Ovary (tissue), 7 donors: ENCODE measurements at regions not wholly inside any gene's neighbourhood (a gene's known extent, or its start where the extent isn't known, plus 50 kb on each side); places are given as distances from the start of the nearest gene placed in this dataset.

ENCODE experiments used
- DNase-seq, 5 donors: peaks; one replicate each; pipeline ENCODE4 v3.0.0-alpha.2; 2019 to 2020
- H3K27ac ChIP-seq, 2 donors: fragments of 200-600 bp; one replicate each; pipeline versions ENCODE4 v1.5.1 to v1.8.0; 2019 to 2022
- H3K27me3 ChIP-seq: fragments of 200-600 bp; one replicate; pipeline ENCODE4 v1.8.0; 2022
- H3K36me3 ChIP-seq: fragments of 200-600 bp; sonication (generic); one replicate; pipeline ENCODE4 v1.5.1; 2019
- H3K4me1 ChIP-seq: one replicate; pipeline ENCODE4 v1.8.1; 2013; ENCODE audit warnings: mild to moderate bottlenecking, moderate library complexity; ENCODE audit not compliant: insufficient read depth
- H3K4me3 ChIP-seq: fragments of 200-600 bp; sonication (generic); one replicate; pipeline ENCODE4 v1.5.1; 2017
- H3K9me3 ChIP-seq, 2 donors: fragments of 200-600 bp in 1 of 2; sonication (generic) in 1 of 2; one replicate each; pipeline versions ENCODE4 v1.5.1 to v1.8.1; 2013 to 2019; ENCODE audit warnings: mild to moderate bottlenecking in 1 of 2, moderate library complexity in 1 of 2
- EP300 ChIP-seq: sonication (generic); formaldehyde crosslinking; IDR thresholded peaks from one replicate; pipeline ENCODE4 v1.6.1; 2017; ENCODE audit warnings: antibody characterized with exemption
- POLR2A ChIP-seq: fragments of 450-650 bp; IDR thresholded peaks from one replicate; pipeline ENCODE4 v1.6.1; 2017; ENCODE audit warnings: antibody characterized with exemption, mild to moderate bottlenecking, moderate library complexity
- WGBS, 3 donors: extraction: QIAGEN DNeasy Blood & Tissue Kit in 1 of 3; methylation state at CpG; one replicate each; pipeline versions ENCODE4 v1.1.5 to v1.1.7; 2013 to 2017; 5-methylcytosine and 5-hydroxymethylcytosine counted together
- intact Hi-C, 4 donors: fragments of 100-400 bp; cut with DNase I; formaldehyde crosslinking; loops; one replicate each; pipeline versions ENCODE4 v1.11.0 to v1.15.1; 2022 to 2023
- TF ChIP-seq, protein P1 (sequence below), 3 donors: fragments of 450-650 bp in 2 of 3; fragments of 200-600 bp in 1 of 3; IDR thresholded peaks; one replicate each; pipeline versions ENCODE4 v1.5.1 to v1.8.0; 2016 to 2022; ENCODE audit warnings: antibody characterized with exemption in 3 of 3, mild to moderate bottlenecking in 1 of 3
- donor health status: DM: no; HTN: no; CAD: no; lungs with moderate emphysema.
- donor health status: DM: no; HTN: no; CAD: no.
- donor health status: Bipolar disorder and iron deficiency.
- donor health status: DM: no; HTN: no; CAD: no.
- donor health status: DM: yes; HTN: yes; CAD: no.

DNA sequence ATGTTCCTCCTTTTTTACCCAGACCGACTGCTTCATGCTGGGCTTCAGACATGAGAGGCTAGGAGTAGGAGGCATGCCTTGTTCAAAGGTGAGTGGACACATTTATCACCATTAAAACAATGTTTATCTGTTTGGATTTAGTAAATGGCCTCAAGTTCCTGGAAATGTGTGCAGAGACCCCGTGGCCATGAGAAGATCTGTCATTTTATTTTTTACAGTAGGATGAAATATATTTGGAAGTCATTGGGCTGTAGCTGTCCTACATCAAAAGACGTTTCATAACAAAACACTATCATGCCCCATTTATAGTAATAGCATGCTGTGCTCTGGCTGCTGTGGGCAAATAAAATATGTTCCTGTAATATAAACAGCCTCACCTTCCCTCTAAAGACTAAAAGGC is 403.9 kb upstream of the TNP1 start:
- Histone ChIP-seq H3K36me3 (no peaks in the 10 kb centered on the region), H3K27me3 (no peaks in the 10 kb centered on the region), H3K4me1 (peaks cover 7% of the 10 kb centered on the region), H3K4me3 (no peak overlapping the region), H3K27ac (no peak overlapping the region), H3K9me3 (no peaks in the 10 kb centered on the region)
- no peak for TF ChIP-seq POLR2A
- TF ChIP-seq, protein P1, sequence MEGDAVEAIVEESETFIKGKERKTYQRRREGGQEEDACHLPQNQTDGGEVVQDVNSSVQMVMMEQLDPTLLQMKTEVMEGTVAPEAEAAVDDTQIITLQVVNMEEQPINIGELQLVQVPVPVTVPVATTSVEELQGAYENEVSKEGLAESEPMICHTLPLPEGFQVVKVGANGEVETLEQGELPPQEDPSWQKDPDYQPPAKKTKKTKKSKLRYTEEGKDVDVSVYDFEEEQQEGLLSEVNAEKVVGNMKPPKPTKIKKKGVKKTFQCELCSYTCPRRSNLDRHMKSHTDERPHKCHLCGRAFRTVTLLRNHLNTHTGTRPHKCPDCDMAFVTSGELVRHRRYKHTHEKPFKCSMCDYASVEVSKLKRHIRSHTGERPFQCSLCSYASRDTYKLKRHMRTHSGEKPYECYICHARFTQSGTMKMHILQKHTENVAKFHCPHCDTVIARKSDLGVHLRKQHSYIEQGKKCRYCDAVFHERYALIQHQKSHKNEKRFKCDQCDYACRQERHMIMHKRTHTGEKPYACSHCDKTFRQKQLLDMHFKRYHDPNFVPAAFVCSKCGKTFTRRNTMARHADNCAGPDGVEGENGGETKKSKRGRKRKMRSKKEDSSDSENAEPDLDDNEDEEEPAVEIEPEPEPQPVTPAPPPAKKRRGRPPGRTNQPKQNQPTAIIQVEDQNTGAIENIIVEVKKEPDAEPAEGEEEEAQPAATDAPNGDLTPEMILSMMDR (IDR thresholded peaks at IDR 0.05) = no peak
- no peak for TF ChIP-seq EP300
- intact Hi-C loops = loop anchor here in 1 of 4 donors (10.0 kb wide), 1 partner anchor 61 kb away; no protein-coding TSS in a partner anchor
- WGBS, 3 donors = 51 to 70% (median 55%) methylated on average over 3 of the region's 3 CpGs
- DNase-seq = no peak

DNA sequence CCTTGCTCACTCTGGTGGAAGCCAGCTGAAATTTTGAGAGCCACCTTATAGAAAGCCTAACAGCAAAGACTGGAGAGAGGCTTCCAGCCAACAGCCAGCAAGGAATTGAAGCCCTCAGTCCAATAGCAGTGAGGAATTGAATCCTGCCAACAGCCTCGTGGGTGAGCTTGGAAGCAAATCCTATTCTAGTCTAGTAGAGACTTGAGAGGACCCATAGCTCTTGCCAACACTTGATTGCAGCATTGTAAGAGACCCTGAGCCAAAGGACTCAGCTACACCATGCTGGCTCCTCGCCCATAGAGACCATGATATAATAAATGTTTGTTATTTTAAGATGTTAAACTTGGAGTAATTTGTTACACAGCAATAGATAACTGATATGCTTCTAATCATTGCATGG is 403.0 kb upstream of the TNP1 start:
- no peaks in the 10 kb centered on the region for H3K9me3 ChIP-seq

DNA sequence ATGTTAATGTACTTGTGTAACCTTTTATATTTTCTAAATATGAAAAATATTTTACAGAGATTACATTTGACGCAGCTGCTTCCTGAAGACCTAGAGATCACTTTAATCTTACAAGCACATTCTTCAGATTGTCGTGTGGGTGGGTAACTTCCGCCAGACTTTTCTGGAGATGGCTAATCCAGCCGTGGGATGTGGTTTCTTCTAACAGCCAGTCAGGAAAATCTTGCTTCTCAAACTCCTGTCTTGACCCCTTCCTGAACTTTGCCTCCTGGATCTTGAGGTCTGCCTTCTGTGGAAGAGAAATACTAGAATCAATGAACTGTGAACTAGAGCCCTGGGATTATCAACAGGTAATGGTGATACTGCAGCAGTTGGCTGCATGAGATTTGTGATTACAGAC is 401.6 kb upstream of the TNP1 start:
- H3K27me3 ChIP-seq = no peaks in the 10 kb centered on the region
- no peak overlapping the region for H3K4me3 ChIP-seq
- H3K27ac ChIP-seq = no peak overlapping the region
- TF ChIP-seq, protein P1 (IDR thresholded peaks at IDR 0.05) = no peak
- TF ChIP-seq POLR2A (no peak), EP300 (no peak)
- no peaks in the 10 kb centered on the region for H3K36me3 ChIP-seq
- WGBS, 3 donors = 27 to 41% (median 41%) methylated on average over 4 of the region's 4 CpGs
- H3K9me3 ChIP-seq = no peaks in the 10 kb centered on the region
- intact Hi-C loops = loop anchor here in 1 of 4 donors (10.0 kb wide), 1 partner anchor 63 kb away; no protein-coding TSS in a partner anchor
- no peak for DNase-seq
- H3K4me1 ChIP-seq = peaks cover 7% of the 10 kb centered on the region

More for the DNA sequence above, 403.0 kb upstream of the TNP1 start:
- Histone ChIP-seq H3K4me1 (peaks cover 7% of the 10 kb centered on the region), H3K36me3 (no peaks in the 10 kb centered on the region), H3K27ac (no peak overlapping the region), H3K4me3 (no peak overlapping the region), H3K27me3 (no peaks in the 10 kb centered on the region)
- TF ChIP-seq POLR2A (no peak), EP300 (no peak)
- TF ChIP-seq, protein P1 (IDR thresholded peaks at IDR 0.05) = no peak
- intact Hi-C loops = loop anchor here in 1 of 4 donors (10.0 kb wide), 1 partner anchor 62 kb away; no protein-coding TSS in a partner anchor
- 59 to 77% (median 61%) methylated on average over 2 of the region's 2 CpGs for WGBS, 3 donors
- no peak for DNase-seq

DNA sequence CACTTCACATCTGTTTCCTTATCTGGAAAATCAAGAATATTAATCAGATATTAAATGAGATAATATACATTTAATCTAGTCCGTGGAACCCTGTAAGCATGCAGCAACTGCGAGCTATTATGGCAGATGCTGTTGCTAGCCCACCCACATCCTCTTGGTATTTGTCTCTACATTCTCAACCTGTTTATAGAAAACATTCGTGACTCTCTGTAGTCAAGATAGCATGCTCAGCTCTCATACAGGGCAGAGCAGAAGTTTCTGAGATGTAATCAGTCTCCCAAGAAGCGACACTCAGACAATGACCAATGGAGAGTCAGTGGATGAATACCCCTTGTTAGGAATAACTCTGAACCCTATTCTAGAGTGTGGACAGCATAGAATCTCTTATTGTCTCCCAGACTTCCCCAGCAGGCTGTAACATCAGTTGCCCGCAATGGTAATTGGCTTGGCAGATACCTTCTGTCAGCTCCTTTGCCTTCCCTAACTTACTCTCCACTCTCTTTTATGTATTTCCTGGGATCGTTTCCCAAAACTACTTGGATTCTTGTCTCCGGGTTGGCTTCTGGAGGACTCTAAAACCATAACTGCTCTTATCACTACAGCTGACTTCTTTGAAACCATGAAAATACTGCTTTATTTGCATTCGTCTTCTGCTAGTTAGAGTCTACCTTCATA is 400.7 kb upstream of the TNP1 start:
- TF ChIP-seq POLR2A = no peak
- TF ChIP-seq, protein P1 (IDR thresholded peaks at IDR 0.05) = no peak
- no peak for TF ChIP-seq EP300
- H3K9me3 ChIP-seq = no peaks in the 10 kb centered on the region
- no peak for DNase-seq
- 42 to 52% (median 46%) methylated on average over 8 of the region's 8 CpGs for WGBS, 3 donors
- H3K4me3 ChIP-seq = no peak overlapping the region
- peaks cover 7% of the 10 kb centered on the region for H3K4me1 ChIP-seq
- H3K27ac ChIP-seq = no peak overlapping the region
- intact Hi-C loops = loop anchor here in 1 of 4 donors (10.0 kb wide), 1 partner anchor 64 kb away; no protein-coding TSS in a partner anchor
- H3K36me3 ChIP-seq = no peaks in the 10 kb centered on the region
- no peaks in the 10 kb centered on the region for H3K27me3 ChIP-seq
